CD4-positive, alpha-beta T cell treated with Interleukin-12 subunit alpha and Interleukin-12 subunit beta, for 1 hour (primary cell): ENCODE measurements at regions not wholly inside any gene's neighbourhood (a gene's known extent, or its start where the extent isn't known, plus 50 kb on each side); places are given as distances from the start of the nearest gene placed in this dataset.
"Not testable (repeated sequence)": the region's sequence is repeated elsewhere in the genome, so short reads cannot be mapped to it uniquely, and the experiment has no call there.

Experiments used
- DNase-seq: peaks from one replicate; pipeline ENCODE4 v3.0.0-alpha.2; 2020

DNA sequence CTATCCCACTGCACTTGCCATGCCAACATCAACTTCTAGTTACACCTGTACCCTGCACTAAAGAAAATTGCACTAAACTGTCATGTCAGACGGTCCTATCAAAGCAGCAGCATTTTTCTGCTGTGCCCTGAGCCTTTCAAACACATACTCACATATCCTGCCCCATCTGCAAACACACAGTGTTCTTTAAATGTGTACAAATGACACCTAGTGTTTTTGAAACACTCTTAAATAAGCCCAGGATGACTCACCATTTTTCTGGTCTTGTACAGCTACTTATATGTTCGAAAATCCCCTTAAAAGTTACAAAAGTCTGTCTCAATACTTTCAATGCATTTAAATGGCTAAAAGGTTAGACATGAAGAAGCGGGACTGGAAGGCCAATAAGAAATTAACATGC lies 346.7 kb upstream of the PPARGC1A start:
- DNase-seq, result no peak

DNA sequence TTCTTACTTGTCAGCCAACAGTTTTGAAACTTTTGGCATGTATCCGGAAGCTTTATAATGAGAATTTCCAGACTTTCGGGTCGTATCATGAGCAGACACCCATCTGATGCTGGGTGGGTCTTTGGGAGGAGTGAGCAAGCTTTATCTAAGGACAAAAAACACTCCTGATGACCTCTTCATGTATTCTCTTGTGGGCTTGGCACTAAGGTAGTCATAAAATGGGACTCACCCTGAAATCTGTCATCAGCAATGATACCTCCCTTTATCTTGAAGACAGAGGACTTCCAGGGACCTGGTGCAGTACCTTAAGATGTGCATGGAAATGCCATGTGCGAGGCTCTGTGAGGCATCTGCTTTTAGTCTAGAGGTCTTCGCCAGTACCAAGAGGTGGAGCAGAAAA lies 346.3 kb upstream of the PPARGC1A start:
- no peak for DNase-seq

DNA sequence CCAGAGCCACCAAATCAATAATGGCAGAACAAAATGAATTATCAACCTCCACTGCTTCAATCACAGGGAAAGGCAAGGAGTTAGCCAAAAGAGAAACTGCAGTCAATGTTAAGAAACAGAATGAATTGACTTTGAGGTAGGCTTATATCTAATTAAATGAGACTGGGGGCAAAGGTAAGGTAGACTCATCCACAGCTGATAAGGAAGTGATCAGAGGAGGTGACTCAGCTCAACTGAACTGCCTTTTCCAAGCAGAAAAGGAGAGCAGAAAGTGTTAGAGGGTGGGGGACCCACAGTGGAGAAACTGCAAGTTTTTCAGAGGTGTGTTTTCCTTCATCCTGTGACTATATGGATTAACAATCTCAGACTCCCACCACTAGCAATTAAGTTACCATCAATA lies 345.8 kb upstream of the PPARGC1A start:
- no peak for DNase-seq

DNA sequence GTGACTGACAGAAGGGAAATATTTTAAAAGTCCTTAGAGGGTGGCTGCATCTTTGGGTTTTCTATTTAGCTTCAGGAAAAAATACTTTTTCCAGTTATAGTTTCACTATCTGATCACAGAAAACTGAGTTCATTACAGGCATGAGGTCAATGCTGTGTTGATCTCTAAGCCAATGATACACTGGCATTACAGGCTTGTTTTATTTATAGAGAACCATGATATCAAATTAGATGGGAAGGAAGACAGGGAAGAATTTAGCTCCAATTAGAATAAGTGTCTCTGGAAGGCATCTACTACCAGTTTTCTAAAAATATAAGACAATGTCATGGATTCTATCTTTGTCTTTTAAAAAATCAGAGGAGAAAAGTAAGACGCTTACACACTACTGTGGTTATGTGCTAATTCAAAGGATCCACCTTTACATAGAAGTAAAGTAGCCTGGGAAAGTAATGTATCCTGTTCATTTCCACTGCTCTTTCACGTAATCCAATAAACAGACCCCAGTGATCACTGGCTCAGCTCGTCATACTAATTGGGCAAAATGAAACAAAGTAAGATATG lies 344.5 kb upstream of the PPARGC1A start:
- no peak for DNase-seq

DNA sequence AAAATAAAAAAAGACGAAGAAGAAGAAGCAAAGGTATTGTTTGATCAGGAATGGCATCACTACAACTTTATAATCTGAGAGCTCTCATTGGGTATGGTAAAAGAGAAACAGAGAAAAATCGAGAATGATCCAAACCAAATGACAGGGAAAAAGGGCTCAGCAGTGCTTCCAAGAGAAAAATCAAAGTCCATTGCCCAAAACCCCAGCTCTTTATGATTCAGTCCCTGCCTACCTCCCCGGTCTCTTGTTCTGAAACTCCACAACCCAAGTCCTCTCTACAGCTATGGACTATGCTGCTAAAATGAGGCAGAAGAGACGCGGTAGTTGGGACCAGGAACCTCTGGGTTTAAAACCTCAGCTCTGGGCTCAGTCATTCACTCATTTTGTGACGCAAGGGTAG lies 341.1 kb upstream of the PPARGC1A start:
- DNase-seq, result no peak

DNA sequence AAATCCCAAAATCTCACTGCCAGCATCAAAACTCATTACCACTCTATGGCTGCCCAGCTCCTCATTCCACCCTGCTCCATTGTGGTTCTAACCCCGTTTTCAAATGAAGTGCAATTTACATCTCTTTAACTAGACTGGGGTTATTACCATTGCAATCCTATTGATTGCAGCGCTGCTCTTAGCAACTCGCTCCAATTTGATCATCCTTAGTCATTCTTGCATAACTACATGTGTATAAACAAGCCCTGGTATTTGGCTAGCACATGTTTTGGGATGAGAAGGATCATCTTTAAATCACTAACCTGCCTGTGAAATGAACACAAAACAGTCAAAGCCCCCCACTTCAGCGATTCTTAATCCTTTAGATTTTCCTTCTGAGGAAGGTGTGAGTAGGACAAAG lies 340.1 kb upstream of the PPARGC1A start:
- no peak for DNase-seq

DNA sequence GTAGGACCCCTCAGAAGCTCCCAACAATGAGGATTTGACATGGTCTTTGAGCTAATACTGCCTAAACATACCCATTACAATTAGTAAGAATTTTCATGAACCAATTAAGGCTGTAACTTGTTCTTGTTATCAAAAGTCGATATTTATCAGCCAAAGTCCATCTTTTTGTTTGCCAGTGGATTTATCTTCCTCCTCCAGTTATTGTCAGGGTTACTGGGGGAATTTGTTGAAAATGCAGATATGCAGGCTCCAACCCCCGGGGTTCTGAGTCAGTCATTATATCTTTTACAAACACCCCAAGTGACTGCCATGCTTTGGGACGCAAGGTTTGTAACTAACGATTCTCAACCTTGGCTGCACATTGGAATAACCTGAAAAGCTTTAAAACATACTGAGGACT lies 338.8 kb upstream of the PPARGC1A start:
- no peak for DNase-seq

DNA sequence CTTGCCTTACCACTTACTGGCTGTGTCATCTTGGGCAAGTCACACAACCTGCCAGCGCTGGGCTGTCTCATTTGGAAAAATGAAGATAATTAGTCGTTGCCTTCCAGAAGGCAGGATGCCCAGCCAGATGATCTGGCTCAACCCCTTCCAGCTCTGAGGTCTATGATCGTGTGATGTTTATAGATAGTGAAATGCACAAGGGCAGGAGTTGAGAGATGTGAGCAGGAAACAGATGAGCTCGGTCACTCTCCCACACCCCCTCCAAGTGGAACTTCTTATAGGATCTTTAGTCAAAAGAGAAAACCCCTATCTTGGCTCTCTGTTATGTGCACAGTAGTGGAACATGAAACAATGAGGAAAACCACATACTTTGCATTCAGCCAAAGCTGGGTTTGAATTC lies 336.8 kb upstream of the PPARGC1A start:
- DNase-seq, result no peak

DNA sequence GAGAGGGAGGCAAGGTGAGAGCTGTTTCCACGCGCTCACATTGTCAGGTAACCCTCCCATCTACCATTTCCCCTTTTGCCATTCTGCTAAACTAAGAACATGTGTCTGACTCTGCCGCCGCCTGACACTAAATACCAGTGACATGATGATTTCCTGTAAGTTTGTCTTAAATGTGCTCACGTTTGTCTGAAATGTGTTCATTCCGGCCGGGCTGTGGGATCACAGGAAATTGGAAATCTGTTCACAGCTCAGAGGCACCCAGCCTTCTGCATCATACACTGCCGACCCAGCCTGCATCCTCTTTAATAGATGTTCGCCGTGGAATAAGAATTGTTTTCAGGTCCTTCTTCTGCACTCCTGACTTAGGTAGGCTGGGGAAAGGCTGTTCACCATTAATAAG lies 336.2 kb upstream of the PPARGC1A start:
- no peak for DNase-seq

DNA sequence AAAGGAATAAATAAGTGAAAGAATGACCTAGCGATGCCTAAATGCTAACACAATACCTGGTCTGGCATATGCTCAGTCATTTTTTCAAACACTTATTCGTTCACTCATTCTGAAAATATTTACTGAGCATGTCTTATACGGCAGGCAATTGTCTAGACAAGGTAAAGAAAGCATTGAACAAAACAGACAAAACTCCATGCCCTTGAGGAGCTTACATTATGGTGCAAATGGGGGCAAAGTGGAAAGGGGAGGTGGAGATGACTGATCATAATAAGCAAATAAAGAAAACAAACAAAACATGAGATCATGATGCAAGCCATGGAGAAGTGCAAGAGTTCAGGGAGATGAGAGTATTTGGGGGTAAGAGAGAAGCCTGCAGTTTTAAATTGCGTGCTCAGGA lies 334.6 kb upstream of the PPARGC1A start:
- no peak for DNase-seq

DNA sequence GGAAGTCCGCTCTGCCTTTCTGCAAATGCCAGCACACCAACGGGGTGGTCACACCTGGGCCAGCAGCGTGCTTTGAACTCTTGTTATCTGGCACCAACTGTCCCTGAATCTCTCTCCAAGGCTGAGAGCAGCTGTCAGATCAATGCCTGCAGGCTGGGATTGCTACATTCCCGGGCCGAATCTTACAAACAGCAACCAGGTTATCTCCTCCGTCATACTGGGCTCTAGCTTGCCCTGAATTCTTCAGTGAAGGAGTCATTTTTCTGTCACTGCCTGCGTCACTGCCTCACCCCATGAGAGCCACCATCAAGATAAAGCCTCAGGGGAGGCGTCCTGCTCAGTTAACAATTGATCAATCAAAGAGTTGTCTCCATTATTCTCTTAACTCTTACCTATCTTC lies 329.4 kb upstream of the PPARGC1A start:
- DNase-seq, result no peak

DNA sequence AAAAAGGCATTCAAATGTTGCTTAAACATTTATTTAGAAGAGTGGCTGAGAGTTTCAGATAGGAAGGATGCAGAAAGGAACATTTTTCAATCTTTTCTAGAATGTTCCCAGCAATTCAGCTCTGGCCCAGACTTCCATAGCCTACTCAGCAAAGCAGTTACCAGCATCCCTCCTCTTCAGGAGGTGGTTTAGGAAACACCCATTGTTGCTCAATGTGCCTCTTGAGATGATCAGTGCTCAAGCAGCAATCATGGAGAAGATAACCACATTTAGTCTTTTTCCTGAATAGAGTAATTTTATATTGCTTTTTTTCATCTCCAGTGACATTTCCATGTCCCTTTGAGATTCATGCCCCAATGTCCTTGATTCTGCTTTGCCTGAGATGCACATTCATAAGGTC lies 328.7 kb upstream of the PPARGC1A start:
- no peak for DNase-seq

DNA sequence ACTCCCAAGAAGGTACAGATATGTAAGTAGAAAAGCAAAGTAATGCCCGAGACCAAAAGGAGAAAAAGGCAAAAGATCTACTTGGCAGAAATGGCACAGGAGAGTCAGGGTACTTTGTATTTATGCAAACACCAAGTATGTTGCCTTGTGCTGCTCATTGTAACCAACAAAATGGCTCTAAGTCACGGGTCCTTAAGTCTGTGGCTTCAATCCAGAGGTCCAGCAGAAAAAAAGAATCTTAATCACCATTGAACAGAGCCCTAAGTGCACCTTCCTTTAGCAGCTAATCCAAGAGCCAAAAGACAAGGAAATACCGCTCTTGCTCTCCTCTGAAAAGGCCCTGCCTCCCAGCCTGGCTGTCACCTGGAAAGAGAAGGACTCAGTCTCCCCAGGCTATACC lies 324.9 kb upstream of the PPARGC1A start:
- DNase-seq, result no peak

DNA sequence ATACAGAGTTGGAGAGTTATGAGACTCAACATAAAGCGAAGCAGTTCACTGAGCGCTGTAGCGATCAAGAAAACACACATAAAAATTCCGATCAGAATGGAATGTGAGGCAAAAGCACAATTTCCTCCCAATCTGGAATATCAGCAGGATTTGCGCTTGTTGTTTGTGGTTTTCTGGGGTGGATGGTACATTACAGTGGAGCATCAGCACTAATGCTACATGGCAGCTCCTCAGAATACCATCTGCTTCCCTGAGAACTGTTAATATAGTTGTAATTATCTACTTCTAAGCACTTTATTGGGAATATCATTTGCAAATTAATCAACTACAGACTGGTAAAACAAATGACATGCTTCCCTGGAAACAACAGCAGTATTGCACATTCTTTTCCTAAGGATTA lies 324.1 kb upstream of the PPARGC1A start:
- DNase-seq, result no peak

DNA sequence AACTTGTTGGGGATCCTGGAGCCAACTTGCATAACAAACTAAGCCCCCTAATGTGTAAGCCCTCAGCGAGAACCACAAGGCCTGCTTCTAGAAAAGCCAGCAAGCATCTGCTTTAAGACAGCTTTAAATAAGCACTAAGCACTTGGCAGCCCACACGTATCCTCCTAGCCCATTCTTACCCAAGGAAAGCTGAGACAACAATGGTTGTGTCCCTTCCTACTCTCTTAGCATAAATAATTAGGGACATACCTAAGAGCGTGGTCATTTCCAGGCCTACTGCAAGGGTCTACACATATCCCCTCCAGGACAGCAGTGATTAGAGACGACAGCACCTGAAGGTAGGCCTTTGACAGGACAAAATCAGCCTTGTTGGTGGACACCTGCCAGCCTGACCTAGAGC lies 322.8 kb upstream of the PPARGC1A start:
- no peak for DNase-seq

DNA sequence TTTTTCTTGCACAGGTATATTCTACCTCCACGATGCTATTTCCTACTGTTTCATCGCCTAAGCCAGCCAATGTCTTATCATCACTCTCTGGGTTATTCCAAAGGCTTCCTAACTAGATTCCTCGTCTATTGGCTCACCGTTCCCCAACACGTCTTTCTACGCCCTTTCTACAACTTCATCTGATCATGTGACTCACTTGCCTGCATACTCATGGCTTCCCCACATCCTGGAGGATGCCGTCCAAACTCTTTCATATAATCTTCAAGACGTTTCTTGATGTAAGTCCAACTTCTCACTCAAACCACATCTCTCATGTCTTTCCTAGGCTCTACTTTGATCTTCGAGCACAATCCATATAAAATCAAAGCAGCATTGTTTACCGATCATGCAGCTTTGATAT lies 322.0 kb upstream of the PPARGC1A start:
- no peak for DNase-seq

DNA sequence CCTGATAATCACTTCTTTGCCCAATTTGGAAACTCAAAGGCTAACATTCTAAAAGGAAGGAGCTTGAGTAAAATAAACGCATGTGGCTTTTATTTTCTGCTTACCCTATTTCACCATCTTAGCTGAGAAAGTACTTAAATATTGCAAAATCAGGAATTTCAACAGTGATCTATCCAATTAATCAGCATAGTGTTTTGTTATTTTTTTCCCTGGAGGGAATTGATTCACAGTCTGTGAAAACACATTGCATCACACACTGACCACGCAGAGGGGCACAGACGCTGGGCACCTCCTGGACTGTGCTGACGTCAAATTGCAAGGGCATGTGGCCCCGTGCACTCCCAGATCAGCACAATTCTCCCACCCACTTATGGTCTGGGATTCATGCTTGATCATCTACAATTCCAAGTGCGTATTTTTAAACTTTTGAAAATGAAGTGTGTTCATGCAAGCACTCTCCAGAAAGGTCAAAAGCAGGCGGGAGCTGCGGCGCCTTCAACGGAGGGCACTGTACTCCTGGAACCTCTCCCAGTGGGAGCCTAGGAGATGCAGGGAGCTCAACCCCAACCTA lies 320.6 kb upstream of the PPARGC1A start:
- no peak for DNase-seq

DNA sequence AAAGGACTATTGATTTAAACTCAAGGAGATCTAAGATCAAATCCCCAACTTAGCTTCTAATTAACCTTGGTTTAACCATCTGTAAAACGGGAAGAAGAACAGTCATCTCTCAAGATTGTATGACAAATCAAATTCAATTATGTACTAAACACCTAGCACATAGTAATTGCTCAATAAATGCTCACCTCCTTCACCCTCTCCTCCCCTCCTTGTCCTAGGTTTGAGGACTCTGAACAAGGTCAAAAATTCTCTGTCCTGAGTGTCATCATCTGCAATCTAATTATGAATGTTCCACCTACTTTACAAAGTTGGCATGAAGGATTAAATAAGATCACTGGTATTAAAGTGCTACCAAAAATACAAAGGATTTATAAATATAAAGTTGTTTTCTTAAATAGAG lies 320.1 kb upstream of the PPARGC1A start:
- DNase-seq, result no peak

DNA sequence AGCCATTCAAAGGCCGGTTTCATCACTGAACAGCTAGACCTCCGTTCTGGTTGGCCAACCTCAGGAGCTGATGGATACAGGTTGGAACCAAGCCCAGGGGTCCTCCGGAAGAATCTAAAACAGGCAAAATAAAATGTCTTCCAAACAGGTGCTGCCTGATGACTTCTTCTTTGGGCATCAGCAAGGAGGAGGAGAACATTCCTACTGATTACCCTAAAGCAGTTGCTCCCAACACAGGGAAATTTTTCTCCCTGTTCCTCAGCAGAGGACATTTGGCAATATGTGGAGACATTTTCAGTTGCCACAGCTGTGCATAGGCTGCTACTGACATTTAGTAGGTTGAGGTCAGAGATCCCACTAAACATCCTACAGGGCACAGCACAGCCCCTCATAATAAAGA lies 319.3 kb upstream of the PPARGC1A start:
- no peak for DNase-seq

DNA sequence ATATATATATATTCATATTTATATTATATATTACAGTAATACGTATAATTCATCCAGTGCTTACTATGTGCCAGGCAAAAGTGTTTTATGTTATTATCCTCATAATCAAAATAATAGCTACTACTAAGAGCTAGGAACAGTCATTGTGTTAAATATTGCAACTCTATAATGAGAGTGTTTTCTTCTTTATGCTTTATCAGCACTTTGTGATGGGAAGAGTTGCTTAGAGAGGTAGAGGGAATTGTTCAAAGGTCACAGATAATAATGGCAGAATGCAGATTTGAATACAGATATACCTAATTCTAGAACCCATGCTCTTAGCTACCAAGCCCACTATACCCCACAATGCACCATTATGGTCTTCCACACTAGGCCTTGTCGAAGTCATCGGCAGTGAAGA lies 318.8 kb upstream of the PPARGC1A start:
- DNase-seq, result no peak

DNA sequence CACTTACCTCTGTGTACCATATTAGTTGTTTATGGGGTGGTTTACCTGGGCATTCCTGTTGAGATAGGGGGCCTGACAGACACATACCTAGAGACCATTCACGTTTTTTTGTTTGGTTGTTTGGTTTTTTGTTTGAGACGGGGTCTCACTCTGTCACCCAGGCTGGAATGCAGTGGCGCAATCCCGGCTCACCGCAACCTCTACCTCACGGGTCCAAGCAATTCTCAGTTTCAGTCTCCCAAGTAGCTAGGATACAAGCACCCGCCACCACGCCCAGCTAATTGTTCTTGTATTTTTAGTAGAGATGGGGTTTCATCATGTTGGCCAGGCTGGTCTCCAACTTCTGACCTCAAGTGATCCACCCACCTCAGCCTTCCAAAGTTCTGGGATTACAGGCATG lies 314.9 kb upstream of the PPARGC1A start:
- DNase-seq, result not testable (repeated sequence)

DNA sequence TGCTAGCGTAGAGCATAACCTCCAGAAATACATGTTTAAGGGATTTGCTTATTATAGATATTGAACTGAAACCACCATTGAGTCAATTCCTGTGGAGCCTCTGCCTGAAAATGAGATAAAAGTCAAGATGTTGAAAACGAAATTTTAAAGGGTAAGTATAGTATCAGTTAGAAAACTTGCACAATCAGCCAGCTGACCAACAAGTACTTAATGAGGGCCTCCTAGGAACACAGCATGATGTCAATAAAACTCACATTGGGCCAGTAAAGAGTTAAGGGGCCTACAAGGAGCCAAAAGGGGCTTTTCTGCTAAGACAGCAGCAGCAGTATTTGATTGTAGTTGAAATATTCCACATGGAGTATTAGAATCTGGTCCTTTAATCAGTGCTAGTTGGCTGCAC lies 314.1 kb upstream of the PPARGC1A start:
- DNase-seq, result no peak

DNA sequence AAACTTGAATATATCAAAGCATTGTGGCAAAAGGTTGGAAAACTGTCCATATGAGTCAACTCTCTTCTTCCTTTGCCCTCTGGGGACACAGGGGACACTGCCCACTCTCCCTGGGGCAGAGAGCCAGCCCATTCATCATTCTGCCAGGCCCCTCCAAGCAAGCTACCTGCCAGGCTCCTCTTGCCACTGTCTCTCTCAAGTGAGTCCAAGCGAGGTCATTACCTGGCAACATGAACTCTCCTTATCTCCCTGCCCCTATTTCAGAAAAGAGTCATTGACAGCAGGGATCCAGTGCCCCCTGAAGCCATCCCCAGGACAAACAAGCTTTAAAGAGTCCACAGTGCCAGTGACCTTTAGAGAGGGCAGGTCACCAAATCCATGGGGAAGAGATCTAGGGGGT lies 312.7 kb upstream of the PPARGC1A start:
- DNase-seq, result no peak

DNA sequence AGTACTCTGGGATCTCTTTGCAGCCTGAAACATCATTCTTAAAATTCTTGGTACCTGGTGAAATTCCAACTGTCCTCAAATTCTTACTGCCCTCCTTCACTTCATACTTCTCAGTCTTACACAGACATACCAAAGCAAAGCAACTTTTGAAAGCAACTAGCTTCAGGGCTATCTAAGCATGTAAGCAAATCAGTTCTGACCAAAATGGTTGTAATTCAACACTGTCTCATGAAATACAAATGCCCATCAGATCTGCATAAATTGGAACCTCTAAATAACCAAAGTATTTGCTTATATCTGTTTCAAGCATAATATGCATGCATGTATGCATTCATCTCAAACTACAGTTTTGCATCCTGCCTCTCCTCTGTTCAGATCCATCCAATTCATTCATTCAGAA lies 308.1 kb upstream of the PPARGC1A start:
- no peak for DNase-seq

DNA sequence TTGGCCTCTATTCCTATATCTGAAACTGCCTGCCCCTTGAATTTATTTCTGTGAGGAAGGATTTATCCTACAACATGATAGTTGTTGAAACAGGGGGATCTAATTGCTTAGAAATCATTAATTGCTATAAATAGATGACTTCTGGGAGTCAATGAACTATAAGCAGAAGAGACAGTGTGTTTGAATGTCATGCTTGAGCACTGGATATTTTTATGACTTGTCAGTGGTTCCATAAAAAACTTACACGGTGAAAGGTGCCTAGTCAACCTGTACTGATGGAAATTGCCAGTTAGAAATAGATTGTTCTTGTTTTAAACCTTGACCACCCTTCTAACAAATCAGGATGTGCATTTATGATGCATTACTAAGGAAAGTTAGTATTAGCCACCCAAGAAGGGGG lies 306.9 kb upstream of the PPARGC1A start:
- DNase-seq, result no peak
